COLO668 (cell line): ENCODE measurements at regions not wholly inside any gene's neighbourhood (a gene's known extent, or its start where the extent isn't known, plus 50 kb on each side); places are given as distances from the start of the nearest gene placed in this dataset.

Source experiments
- DNase-seq: peaks from one replicate; lab custom pipeline; 2025; ENCODE audit not compliant: unreplicated experiment; lab: John Stamatoyannopoulos, UW

- no peak for DNase-seq
These were observed 64.8 kb upstream of the GK2 start for GRCh38 chr4:79472693-79473438.

- no peak for DNase-seq
These were observed 64.0 kb upstream of the GK2 start for GRCh38 chr4:79472036-79472435.

GRCh38 chr4:79471309-79471708 is 63.3 kb upstream of the GK2 start:
- no peak for DNase-seq

- DNase-seq = no peak
These were observed 59.4 kb upstream of the GK2 start for GRCh38 chr4:79467246-79467932.

GRCh38 chr4:79466621-79467020 is 58.6 kb upstream of the GK2 start:
- no peak for DNase-seq
